ENCODE measurements at regions not wholly inside any gene's neighbourhood (a gene's known extent, or its start where the extent isn't known, plus 50 kb on each side); places are given as distances from the start of the nearest gene placed in this dataset.

DNA sequence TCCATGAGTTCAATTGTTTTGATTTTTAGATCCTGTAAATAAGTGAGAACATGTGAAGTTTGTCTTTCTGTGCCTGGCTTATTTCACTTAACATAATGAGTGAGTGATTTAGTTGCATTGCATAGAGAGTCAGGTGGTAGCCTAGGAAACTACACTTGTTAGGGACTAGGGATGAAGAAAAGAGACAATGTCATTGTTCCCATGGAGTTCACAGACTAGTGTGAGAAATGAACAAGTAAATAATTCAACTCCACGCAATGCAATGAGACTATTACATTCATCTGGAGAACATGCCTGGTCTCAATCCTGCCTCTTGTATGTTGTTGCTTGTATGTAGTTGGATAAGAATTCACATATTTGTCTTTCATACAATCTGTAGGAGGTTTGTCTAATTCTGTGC lies 76.3 kb upstream of the B3GAT2 start:
- no peak for TF ChIP-seq CTCF (IDR thresholded peaks at IDR 0.05)
- TF ChIP-seq POLR2A (IDR thresholded peaks at IDR 0.05): no peak

All from body of pancreas (tissue), 4 donors.